ENCODE measurements at regions not wholly inside any gene's neighbourhood (a gene's known extent, or its start where the extent isn't known, plus 50 kb on each side); places are given as distances from the start of the nearest gene placed in this dataset.

DNA sequence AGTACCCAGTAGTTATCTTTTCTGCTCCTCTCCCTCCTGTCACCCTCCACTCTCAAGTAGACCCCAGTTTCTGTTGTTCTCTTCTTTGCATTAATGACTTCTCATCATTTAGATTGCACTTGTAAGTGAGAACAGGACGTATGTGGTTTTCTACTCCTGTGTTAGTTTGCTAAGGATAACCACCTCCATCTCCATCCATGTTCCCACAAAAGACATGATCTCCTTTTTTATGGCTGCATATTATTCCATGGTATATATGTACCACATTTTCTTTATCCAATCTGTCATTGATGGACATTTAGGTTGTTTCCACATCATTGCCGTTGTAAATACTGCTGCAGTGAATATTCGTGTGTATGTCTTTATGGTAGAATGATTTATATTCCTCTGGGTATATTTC is 1346.5 kb downstream of the MRPL39 start:
- TF ChIP-seq GATA3 (IDR thresholded peaks at IDR 0.05; ENCODE audit: low read depth, low read length) (no peak), GATA2 (IDR thresholded peaks at IDR 0.05; ENCODE audit: low read depth, low read length) (no peak)
